ENCODE measurements at regions not wholly inside any gene's neighbourhood (a gene's known extent, or its start where the extent isn't known, plus 50 kb on each side); places are given as distances from the start of the nearest gene placed in this dataset.

DNA sequence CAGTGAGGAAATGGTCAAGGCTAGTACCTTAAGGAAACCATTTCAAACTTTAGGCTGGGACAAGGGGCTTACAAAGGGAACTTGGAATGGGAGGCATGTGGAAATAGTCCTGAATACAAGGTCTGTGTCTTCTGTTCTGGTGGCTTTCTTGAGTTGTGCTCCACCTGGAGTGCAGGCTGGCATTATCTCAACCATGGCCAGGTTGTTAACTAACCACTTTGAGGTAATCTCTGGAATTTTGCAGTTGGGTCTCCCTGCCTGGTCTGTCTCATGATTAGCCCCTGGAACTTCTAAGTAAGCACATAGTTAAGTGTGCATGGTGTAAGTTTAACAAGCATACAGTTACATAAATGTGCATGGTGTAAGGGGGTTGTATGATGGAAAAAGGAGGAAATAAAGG, 77.5 kb downstream of the PCDH18 start:
- no peaks in the 10 kb centered on the region for H3K36me3 ChIP-seq (ENCODE audit: control insufficient read depth in 1 of 2, insufficient read depth in 2 of 2, low read length in 2 of 2)
- BruUV-seq (replicated peaks) = no TSS peak
- RAD21 ChIA-PET (ENCODE audit: low non-redundant PET in 1 of 2, low total read pairs in 2 of 2, uncharacterized antibody in 2 of 2, unreplicated experiment in 2 of 2) = no interaction called here
- POLR2A ChIA-PET = no interaction called here
- H3K4me2 ChIP-seq (ENCODE audit: low read length) = no peak overlapping the region
- H3K27ac ChIP-seq (ENCODE audit: low read depth, low read length) = no peak overlapping the region
- CTCF ChIA-PET = no interaction called here
- DNase-seq (ENCODE audit: low read depth, low spot score) (no peak), ATAC-seq (no peak)
- H3K27me3 ChIP-seq (ENCODE audit: insufficient read depth, low read length) = no peaks in the 10 kb centered on the region
- no peaks in the 10 kb centered on the region for H3K79me2 ChIP-seq (ENCODE audit: insufficient read depth, low read length)
- H3K9ac ChIP-seq (ENCODE audit: low read length) = no peak overlapping the region
- no peak overlapping the region for H2AFZ ChIP-seq (ENCODE audit: low read depth, low read length, poor library complexity, severe bottlenecking)
- no peaks in the 10 kb centered on the region for H4K20me1 ChIP-seq (ENCODE audit: insufficient read depth)
- H3K4me1 ChIP-seq (ENCODE audit: control insufficient read depth in 1 of 2, insufficient read depth in 2 of 2, low read length in 2 of 2) = no peaks in the 10 kb centered on the region
- H3K9me2 ChIP-seq (ENCODE audit: insufficient read depth) = no peaks in the 10 kb centered on the region
- no peak overlapping the region for H3K4me3 ChIP-seq (replicated peaks in 1 of 2; ENCODE audit: low read depth in 1 of 2, low read length in 2 of 2)
- intact Hi-C loops (cut with micrococcal nuclease) = no loop called here
- TF ChIP-seq TCF7L2 (IDR thresholded peaks at IDR 0.05; ENCODE audit: borderline replicate concordance, extremely low read depth, insufficient read depth, insufficient read length) = no peak
- TF ChIP-seq ATF3 (IDR thresholded peaks at IDR 0.05) = no peak
- TF ChIP-seq POLR2A (IDR thresholded peaks at IDR 0.05; ENCODE audit: borderline replicate concordance, extremely low read depth, insufficient read depth, insufficient read length) = no peak
- no peak for TF ChIP-seq FOSL1 (IDR thresholded peaks at IDR 0.05; ENCODE audit: low read depth)
- TF ChIP-seq CEBPB (IDR thresholded peaks at IDR 0.05; ENCODE audit: low read depth) = no peak
- no peak for TF ChIP-seq EZH2 (IDR thresholded peaks at IDR 0.05)
- TF ChIP-seq EGR1 (IDR thresholded peaks at IDR 0.05; ENCODE audit: low read depth) = no peak
- no peak for TF ChIP-seq REST (IDR thresholded peaks at IDR 0.05; ENCODE audit: low read depth)
- TF ChIP-seq ZNF274 (IDR thresholded peaks at IDR 0.05; ENCODE audit: low read depth, low read length) = no peak
- no peak for TF ChIP-seq JUND (IDR thresholded peaks at IDR 0.05)
- no peak for TF ChIP-seq SRF (IDR thresholded peaks at IDR 0.05; ENCODE audit: low read depth)
- TF ChIP-seq, protein P1, sequence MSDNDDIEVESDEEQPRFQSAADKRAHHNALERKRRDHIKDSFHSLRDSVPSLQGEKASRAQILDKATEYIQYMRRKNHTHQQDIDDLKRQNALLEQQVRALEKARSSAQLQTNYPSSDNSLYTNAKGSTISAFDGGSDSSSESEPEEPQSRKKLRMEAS (IDR thresholded peaks at IDR 0.05) = no peak
- no peak for TF ChIP-seq ZBTB33 (IDR thresholded peaks at IDR 0.05; ENCODE audit: extremely low read depth, insufficient replicate concordance, low read length)
- no peak for TF ChIP-seq ZFX (IDR thresholded peaks at IDR 0.05)
- no peak for TF ChIP-seq SIN3A (IDR thresholded peaks at IDR 0.05; ENCODE audit: low read depth)
- no peak for TF ChIP-seq ELF1 (IDR thresholded peaks at IDR 0.05; ENCODE audit: borderline replicate concordance, low read depth)
- TF ChIP-seq YY1 (IDR thresholded peaks at IDR 0.05; ENCODE audit: extremely low read depth, insufficient replicate concordance, low read depth, low read length) = no peak
- TF ChIP-seq RAD21 (IDR thresholded peaks at IDR 0.05; ENCODE audit: low read depth) = no peak
- H3K9me3 ChIP-seq (ENCODE audit: control insufficient read depth in 1 of 2, insufficient read depth in 1 of 2, low read depth in 1 of 2, low read length in 2 of 2) = no peaks in the 10 kb centered on the region

All from HCT116 (cell line).